DMS53 treated with DMSO at 0.1 percent for 48 hours (cell line): ENCODE measurements at regions not wholly inside any gene's neighbourhood (a gene's known extent, or its start where the extent isn't known, plus 50 kb on each side); places are given as distances from the start of the nearest gene placed in this dataset.
A peak's percentile ranks its signal among the peaks of the same experiment; 100 is the strongest.
"Not testable (repeated sequence)": the region's sequence is repeated elsewhere in the genome, so short reads cannot be mapped to it uniquely, and the experiment has no call there.

Experiments
- DNase-seq: peaks from one replicate; lab custom pipeline; 2025; ENCODE audit not compliant: unreplicated experiment; lab: John Stamatoyannopoulos, UW

DNA sequence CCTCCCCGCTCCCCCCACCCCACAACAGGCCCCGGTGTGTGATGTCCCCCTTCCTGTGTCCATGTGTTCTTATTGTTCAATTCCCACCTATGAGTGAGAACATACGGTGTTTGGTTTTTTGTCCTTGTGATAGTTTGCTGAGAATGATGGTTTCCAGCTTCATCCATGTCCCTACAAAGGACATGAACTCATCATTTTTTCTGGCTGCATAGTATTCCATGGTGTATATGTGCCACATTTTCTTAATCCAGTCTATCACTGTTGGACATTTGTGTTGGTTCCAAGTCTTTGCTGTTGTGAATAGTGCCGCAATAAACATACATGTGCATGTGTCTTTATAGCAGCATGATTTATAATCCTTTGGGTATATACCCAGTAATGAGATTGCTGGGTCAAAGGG is 104.3 kb downstream of the MTPN start:
- DNase-seq, result not testable (repeated sequence)

- DNase-seq, result no peak
These were observed 114.2 kb upstream of the FAM180A start for GRCh38 chr7:135862586-135863340.

GRCh38 chr7:135859538-135859937 is 110.9 kb upstream of the FAM180A start:
- no peak for DNase-seq

- no peak for DNase-seq
These were observed 110.2 kb upstream of the FAM180A start for GRCh38 chr7:135858851-135859250.

- no peak for DNase-seq
These were observed 109.8 kb upstream of the FAM180A start for GRCh38 chr7:135858379-135858778.

GRCh38 chr7:135857519-135858274 is 109.1 kb upstream of the FAM180A start:
- DNase-seq, result no peak

GRCh38 chr7:135856356-135857144 is 107.9 kb upstream of the FAM180A start:
- no peak for DNase-seq

- no peak for DNase-seq
These were observed 107.2 kb upstream of the FAM180A start for GRCh38 chr7:135855846-135856245.

DNA sequence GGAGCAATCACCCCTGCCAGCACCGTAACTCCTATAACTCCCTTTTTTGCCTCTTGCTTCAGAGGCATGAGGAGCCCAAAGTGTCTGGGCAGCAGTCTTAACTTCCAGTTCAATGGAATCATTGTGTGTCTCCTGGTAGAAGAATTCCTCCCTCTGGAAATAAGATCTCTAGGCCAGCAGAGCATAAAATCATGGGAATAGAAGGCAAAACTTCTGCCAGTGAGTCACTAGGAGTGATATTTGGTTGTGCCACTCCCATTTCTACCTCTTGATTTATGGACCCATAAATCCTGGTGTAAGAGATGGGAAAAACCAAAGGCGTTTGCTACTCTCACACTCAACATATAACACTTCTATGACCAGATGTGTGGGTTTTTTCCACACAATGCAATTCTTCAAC is 104.9 kb upstream of the FAM180A start:
- no peak for DNase-seq

DNA sequence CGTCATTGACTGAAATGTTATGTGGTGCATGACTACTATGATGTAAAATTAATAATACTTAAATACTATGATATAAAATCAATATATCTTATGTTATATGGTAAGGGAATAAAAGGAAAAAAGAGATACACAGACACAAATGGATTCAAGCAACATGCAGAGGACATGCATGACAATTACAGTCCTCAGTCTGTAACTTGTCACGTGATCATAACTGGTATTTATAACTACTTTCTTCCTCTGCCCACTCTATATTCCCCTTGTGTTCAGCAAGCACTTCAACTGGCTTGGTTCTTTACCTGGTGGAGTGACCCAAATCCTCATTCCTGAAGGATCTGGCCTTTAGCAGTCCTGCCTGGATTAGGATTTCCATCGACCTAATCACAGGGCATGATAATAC is 104.4 kb upstream of the FAM180A start:
- DNase-seq, result no peak

- no peak for DNase-seq
These were observed 98.6 kb upstream of the FAM180A start for GRCh38 chr7:135847242-135847641.

DNA sequence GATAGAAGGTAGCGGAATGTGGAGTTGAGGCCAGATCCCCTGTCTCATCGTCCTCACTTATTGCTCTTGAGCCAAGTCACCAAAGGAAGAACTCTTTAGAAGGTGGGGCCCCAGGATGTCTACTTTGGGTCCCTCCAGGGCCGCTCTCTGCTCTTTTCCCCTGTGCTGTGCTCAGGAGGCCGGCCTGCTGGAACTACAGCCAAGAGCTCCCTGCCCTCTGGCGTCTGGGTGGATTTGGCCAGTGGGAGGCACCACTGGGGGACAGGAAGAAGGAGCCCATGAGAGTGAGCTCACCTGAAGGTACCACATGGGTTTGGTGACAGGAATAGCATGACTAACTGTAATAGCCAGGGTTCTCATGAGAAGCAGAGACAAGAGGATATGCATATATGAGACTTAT is 97.7 kb upstream of the FAM180A start:
- DNase-seq, result no peak

- no peak for DNase-seq
These were observed 96.9 kb upstream of the FAM180A start for GRCh38 chr7:135845415-135846075.

GRCh38 chr7:135844903-135845302 is 96.3 kb upstream of the FAM180A start:
- DNase-seq, result no peak

- no peak for DNase-seq
These were observed 94.6 kb upstream of the FAM180A start for GRCh38 chr7:135843214-135843613.

- DNase-seq, result no peak
These were observed 94.0 kb upstream of the FAM180A start for GRCh38 chr7:135842446-135843179.

GRCh38 chr7:135840591-135840990 is 92.0 kb upstream of the FAM180A start:
- DNase-seq, result peak; percentile 35

- no peak for DNase-seq
These were observed 89.1 kb upstream of the FAM180A start for GRCh38 chr7:135837675-135838074.

- DNase-seq, result no peak
These were observed 85.7 kb upstream of the FAM180A start for GRCh38 chr7:135834266-135834665.

DNA sequence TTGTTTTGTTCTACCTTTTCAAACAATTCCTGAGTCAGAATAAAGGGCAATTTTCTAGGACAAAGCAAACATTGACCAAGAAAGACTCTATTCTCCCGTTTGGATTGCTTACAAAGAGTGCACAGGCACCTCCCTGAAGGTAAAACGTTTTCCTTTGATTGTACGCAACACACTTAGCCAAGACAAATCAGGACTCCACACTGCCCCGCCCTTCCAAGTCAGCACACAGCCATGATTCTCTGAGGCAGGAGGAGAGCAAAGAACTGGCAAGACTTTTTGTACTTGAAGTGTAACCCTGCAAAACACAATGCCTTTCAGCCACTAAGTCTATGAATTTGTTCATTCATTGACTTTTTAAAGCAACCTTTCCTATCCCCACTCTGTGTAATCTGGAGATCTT is 85.0 kb upstream of the FAM180A start:
- no peak for DNase-seq
